ENCODE measurements at regions not wholly inside any gene's neighbourhood (a gene's known extent, or its start where the extent isn't known, plus 50 kb on each side); places are given as distances from the start of the nearest gene placed in this dataset.

DNA sequence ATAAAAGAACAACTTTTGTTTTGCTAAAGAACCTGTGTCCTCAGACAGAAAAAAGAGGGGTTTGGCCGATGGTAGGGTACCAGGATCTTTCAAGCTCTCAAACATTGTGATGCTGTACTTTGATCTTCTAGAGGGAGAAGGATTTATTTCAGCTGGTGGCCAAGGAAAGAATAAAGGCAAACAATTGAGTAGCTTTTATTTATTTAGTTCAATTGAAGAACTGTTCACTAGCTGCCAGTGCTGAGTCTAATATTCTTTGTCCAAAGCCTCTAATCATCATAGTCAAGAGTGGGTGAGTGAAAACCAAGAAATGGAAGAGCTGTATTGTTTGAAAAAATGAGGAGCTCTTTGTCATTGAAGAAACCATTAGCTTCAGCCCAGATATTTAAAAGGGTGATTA lies 138.4 kb downstream of the FAT3 start:
- Mint-ChIP-seq H3K4me3 (no peak overlapping the region), H3K36me3 (ENCODE audit: low read depth) (no peaks in the 10 kb centered on the region), H3K27me3 (ENCODE audit: low read depth) (no peaks in the 10 kb centered on the region), H3K27ac (no peak overlapping the region), H3K9me3 (ENCODE audit: insufficient read depth) (no peaks in the 10 kb centered on the region), H3K4me1 (ENCODE audit: low read depth) (no peaks in the 10 kb centered on the region)
- ChIA-PET POLR2A (no interaction called here), CTCF (no interaction called here)
- no peak for ATAC-seq
- no peak for DNase-seq

DNA sequence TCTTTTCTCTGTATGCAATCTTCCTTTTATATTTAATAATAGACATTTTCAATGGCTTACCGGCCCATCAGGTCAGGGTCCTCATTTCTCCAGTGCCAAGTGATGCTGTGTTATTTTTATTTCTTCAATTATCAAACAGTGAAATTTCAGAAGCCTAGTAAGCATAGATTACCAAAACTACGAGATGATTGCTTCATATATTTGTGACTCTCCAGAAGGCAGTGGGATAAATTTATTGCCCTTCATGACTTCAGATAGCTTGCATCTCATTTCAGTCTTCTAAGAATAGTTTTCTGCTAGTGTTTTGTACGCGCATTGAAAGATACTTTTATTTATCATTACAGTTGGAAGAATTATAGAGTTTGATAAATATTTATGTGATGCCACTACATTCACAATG lies 139.6 kb downstream of the FAT3 start:
- no peaks in the 10 kb centered on the region for H3K4me1 Mint-ChIP-seq (ENCODE audit: low read depth)
- POLR2A ChIA-PET, result no interaction called here
- no peak overlapping the region for H3K27ac Mint-ChIP-seq
- ATAC-seq (no peak), DNase-seq (no peak)
- no peaks in the 10 kb centered on the region for H3K27me3 Mint-ChIP-seq (ENCODE audit: low read depth)
- H3K36me3 Mint-ChIP-seq (ENCODE audit: low read depth), result no peaks in the 10 kb centered on the region
- H3K4me3 Mint-ChIP-seq, result no peak overlapping the region
- no peaks in the 10 kb centered on the region for H3K9me3 Mint-ChIP-seq (ENCODE audit: insufficient read depth)
- CTCF ChIA-PET, result no interaction called here

DNA sequence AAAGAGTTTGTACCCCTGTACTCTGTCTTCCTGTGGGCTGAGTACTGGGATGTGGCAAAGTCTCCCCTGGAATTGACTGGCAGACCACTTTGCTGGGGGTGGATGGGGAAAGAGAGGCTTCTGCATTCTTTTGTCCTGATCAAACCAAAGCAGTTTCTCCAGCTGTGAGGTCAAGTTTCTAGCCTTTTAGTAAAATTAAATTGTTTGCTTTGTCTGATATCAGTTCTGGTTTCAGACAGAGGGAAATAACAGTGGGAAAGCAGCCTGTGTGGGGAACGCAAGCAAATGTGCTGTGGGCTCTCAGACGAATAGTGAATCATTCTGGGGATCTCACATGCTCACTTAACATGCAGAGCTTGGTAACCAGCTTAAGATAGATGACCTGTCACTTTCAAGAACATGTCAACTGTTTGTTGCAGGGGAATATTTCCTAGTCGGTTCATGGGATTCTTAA lies 151.6 kb downstream of the FAT3 start:
- no peaks in the 10 kb centered on the region for H3K36me3 Mint-ChIP-seq (ENCODE audit: low read depth)
- no peaks in the 10 kb centered on the region for H3K4me1 Mint-ChIP-seq (ENCODE audit: low read depth)
- ATAC-seq, result no peak
- DNase-seq, result no peak
- no peaks in the 10 kb centered on the region for H3K9me3 Mint-ChIP-seq (ENCODE audit: insufficient read depth)
- H3K4me3 Mint-ChIP-seq, result no peak overlapping the region
- ChIA-PET POLR2A (no interaction called here), CTCF (no interaction called here)
- H3K27me3 Mint-ChIP-seq (ENCODE audit: low read depth), result no peaks in the 10 kb centered on the region
- no peak overlapping the region for H3K27ac Mint-ChIP-seq

DNA sequence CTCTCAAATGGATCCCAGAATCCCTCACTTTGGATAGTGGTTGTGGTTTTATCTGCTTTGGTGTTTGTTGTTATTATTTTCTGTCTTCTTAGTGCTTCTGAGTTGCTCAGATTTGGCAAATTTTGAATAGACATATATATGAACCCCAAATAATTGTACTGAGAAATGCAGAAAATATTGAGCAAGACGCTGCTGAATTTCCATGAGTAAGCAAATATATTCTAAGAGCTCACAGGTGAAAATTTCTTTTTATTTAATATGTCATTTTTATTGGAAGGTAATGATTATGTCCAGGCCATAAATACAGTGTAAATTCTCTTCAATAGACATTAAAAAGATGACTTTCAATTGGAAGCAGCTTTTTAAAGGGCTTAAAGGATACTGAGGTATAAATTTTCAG lies 152.1 kb downstream of the FAT3 start:
- Mint-ChIP-seq H3K36me3 (ENCODE audit: low read depth) (no peaks in the 10 kb centered on the region), H3K4me3 (no peak overlapping the region), H3K27ac (no peak overlapping the region), H3K9me3 (ENCODE audit: insufficient read depth) (no peaks in the 10 kb centered on the region), H3K27me3 (ENCODE audit: low read depth) (no peaks in the 10 kb centered on the region), H3K4me1 (ENCODE audit: low read depth) (no peaks in the 10 kb centered on the region)
- DNase-seq, result no peak
- CTCF ChIA-PET, result no interaction called here
- POLR2A ChIA-PET, result no interaction called here
- ATAC-seq, result no peak

DNA sequence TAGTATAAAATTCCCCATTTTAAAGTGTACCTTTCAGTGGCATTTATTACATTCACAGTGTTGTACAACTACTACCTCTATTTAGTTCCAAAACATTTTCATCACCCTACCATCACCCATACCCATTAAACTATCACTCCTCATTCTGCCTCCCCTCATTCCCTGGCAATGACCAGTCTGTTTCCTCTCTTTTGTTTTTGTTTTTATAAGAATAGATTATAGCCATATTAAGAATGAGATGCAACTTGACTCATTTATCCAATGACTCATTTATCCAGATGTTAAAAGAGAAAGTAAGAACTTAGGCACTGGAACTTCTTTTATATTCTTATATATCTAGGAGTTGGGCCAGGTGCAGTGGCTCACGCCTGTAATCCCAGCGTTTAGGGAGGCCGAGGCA lies 156.3 kb downstream of the FAT3 start:
- CTCF ChIA-PET, result no interaction called here
- no peak for ATAC-seq
- no peaks in the 10 kb centered on the region for H3K4me1 Mint-ChIP-seq (ENCODE audit: low read depth)
- H3K9me3 Mint-ChIP-seq (ENCODE audit: insufficient read depth), result no peaks in the 10 kb centered on the region
- H3K36me3 Mint-ChIP-seq (ENCODE audit: low read depth), result no peaks in the 10 kb centered on the region
- DNase-seq, result no peak
- H3K4me3 Mint-ChIP-seq, result no peak overlapping the region
- POLR2A ChIA-PET, result no interaction called here
- H3K27me3 Mint-ChIP-seq (ENCODE audit: low read depth), result no peaks in the 10 kb centered on the region
- no peak overlapping the region for H3K27ac Mint-ChIP-seq

DNA sequence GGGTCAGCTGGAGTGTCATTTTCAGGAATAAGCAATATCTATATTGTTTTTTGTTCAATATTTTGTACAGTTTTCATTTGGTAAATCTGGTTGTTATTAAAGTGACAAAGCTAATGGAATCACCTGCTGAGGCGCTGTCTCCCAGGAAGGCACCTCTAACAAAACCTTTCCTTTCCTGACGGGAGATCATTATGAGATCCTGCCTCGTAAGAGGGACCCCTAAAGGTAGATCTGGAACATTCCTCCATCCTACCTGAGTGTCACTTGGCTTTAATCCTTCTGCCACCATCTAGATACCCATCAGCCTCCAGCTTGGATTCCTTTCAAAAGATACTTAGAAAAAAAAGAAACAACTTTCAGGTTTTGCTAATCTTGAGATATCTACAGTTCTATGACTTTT lies 157.7 kb downstream of the FAT3 start:
- no peak overlapping the region for H3K27ac Mint-ChIP-seq
- ChIA-PET POLR2A (no interaction called here), CTCF (no interaction called here)
- DNase-seq (no peak), ATAC-seq (no peak)
- no peaks in the 10 kb centered on the region for H3K9me3 Mint-ChIP-seq (ENCODE audit: insufficient read depth)
- no peak overlapping the region for H3K4me3 Mint-ChIP-seq
- H3K4me1 Mint-ChIP-seq (ENCODE audit: low read depth), result no peaks in the 10 kb centered on the region
- no peaks in the 10 kb centered on the region for H3K27me3 Mint-ChIP-seq (ENCODE audit: low read depth)
- H3K36me3 Mint-ChIP-seq (ENCODE audit: low read depth), result no peaks in the 10 kb centered on the region

DNA sequence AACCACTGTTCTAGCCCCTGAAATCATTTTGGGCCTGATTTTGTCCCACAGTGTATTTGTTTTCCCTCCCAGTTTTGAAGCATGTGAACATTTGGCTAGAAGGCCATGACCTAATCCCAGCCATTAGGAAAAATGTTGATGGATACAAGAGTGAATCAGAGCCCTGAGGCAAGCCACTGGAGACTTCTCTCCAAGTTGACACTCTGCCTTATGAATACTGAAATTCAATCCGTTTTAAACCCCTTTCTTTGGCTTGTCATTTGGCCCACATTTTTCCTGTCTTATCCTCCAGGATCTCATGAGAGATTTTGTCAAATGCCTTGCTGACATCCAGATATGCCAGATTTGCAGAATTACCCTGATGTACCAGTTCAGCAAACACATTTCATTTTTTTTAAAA lies 158.8 kb downstream of the FAT3 start:
- Mint-ChIP-seq H3K4me1 (ENCODE audit: low read depth) (no peaks in the 10 kb centered on the region), H3K36me3 (ENCODE audit: low read depth) (no peaks in the 10 kb centered on the region), H3K27ac (no peak overlapping the region), H3K27me3 (ENCODE audit: low read depth) (no peaks in the 10 kb centered on the region), H3K4me3 (no peak overlapping the region), H3K9me3 (ENCODE audit: insufficient read depth) (no peaks in the 10 kb centered on the region)
- POLR2A ChIA-PET, result no interaction called here
- CTCF ChIA-PET, result no interaction called here
- DNase-seq, result no peak
- no peak for ATAC-seq

DNA sequence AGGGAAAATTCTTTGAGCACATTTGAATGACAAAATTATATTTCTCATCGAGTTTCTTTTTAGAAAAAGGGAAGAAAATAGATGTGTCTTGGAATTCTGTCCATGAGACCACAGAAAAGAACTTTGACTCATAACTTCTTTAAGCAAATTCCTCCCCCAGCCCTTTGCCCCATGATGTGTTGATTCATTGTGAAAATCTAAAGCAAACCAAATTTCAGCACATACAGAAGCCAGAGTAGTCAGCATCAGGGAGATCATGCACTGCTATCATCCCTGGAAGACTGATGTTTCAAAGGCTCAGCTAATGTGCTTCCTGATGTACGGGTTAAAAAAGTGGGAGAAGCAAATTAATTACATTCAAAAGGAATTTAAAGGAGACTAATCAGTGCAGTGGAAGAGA lies 159.7 kb downstream of the FAT3 start:
- CTCF ChIA-PET, result no interaction called here
- DNase-seq (no peak), ATAC-seq (no peak)
- no peaks in the 10 kb centered on the region for H3K27me3 Mint-ChIP-seq (ENCODE audit: low read depth)
- no peaks in the 10 kb centered on the region for H3K36me3 Mint-ChIP-seq (ENCODE audit: low read depth)
- no peaks in the 10 kb centered on the region for H3K4me1 Mint-ChIP-seq (ENCODE audit: low read depth)
- H3K9me3 Mint-ChIP-seq (ENCODE audit: insufficient read depth), result no peaks in the 10 kb centered on the region
- POLR2A ChIA-PET, result no interaction called here
- no peak overlapping the region for H3K27ac Mint-ChIP-seq
- H3K4me3 Mint-ChIP-seq, result no peak overlapping the region

DNA sequence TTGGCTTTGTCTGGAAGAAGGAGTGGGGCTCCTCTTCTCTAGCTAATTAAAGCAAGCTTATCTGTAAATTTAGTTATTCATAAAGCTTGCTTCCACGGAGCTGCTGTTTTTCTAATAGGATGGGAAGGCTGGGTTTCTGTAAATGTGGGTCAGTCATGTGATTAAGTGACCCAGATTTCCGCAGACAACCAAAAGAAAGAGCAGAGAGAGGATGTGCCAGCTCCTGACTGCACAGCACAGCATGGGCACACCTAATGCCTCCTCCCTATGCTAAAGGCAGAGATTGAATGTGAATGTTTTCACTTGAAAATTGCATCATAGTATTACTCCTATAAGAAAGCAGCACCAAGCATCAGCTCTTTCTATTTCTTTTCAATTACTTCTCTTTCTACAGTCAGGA lies 160.2 kb downstream of the FAT3 start:
- H3K9me3 Mint-ChIP-seq (ENCODE audit: insufficient read depth), result no peaks in the 10 kb centered on the region
- ATAC-seq (no peak), DNase-seq (no peak)
- H3K4me3 Mint-ChIP-seq, result no peak overlapping the region
- no peaks in the 10 kb centered on the region for H3K27me3 Mint-ChIP-seq (ENCODE audit: low read depth)
- H3K4me1 Mint-ChIP-seq (ENCODE audit: low read depth), result no peaks in the 10 kb centered on the region
- ChIA-PET POLR2A (no interaction called here), CTCF (no interaction called here)
- H3K27ac Mint-ChIP-seq, result no peak overlapping the region
- H3K36me3 Mint-ChIP-seq (ENCODE audit: low read depth), result no peaks in the 10 kb centered on the region

DNA sequence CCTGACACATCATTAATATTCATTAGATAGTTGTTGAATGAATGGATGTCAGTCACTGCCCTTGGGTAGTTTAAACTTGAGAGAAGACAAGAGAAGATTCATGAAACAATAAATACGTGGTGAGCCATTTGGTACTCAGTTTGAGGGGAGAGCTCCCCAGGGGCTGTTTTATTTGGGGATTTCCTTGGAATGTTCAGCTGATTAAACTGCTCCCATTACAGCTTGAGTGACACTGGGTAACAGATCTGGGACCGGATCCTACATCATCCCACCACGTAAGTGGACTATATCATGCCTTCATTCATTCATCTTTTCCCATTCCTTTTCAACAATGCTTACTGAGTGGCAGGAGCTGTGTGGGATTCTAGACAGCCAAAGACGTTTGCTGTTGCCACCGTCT lies 162.0 kb downstream of the FAT3 start:
- ATAC-seq, result no peak
- CTCF ChIA-PET, result no interaction called here
- Mint-ChIP-seq H3K4me1 (ENCODE audit: low read depth) (no peaks in the 10 kb centered on the region), H3K9me3 (ENCODE audit: insufficient read depth) (no peaks in the 10 kb centered on the region), H3K4me3 (no peak overlapping the region), H3K27ac (no peak overlapping the region), H3K36me3 (ENCODE audit: low read depth) (no peaks in the 10 kb centered on the region), H3K27me3 (ENCODE audit: low read depth) (no peaks in the 10 kb centered on the region)
- POLR2A ChIA-PET, result no interaction called here
- DNase-seq, result no peak

DNA sequence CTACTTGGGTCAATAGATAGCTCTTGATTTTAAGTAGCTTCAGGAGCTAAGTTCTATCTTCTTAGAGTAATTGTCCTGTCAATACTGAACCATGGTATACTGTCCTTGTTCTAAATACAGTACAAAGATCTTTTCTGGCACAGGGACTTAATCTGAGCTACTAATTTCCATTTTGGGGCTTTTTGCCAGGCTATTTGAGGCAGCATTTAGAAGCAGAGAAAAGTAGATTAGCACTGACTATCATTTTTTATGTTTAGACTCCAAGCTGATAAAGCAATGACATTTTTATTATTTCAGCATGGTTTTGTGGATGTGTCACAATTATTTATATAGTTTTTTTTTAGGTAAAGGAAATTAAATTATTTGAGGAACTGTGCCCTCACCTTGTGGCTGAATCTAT lies 163.2 kb downstream of the FAT3 start:
- no peak for ATAC-seq
- no peaks in the 10 kb centered on the region for H3K4me1 Mint-ChIP-seq (ENCODE audit: low read depth)
- H3K9me3 Mint-ChIP-seq (ENCODE audit: insufficient read depth), result no peaks in the 10 kb centered on the region
- no peak overlapping the region for H3K4me3 Mint-ChIP-seq
- CTCF ChIA-PET, result no interaction called here
- POLR2A ChIA-PET, result no interaction called here
- no peaks in the 10 kb centered on the region for H3K27me3 Mint-ChIP-seq (ENCODE audit: low read depth)
- DNase-seq, result no peak
- no peak overlapping the region for H3K27ac Mint-ChIP-seq
- H3K36me3 Mint-ChIP-seq (ENCODE audit: low read depth), result no peaks in the 10 kb centered on the region

DNA sequence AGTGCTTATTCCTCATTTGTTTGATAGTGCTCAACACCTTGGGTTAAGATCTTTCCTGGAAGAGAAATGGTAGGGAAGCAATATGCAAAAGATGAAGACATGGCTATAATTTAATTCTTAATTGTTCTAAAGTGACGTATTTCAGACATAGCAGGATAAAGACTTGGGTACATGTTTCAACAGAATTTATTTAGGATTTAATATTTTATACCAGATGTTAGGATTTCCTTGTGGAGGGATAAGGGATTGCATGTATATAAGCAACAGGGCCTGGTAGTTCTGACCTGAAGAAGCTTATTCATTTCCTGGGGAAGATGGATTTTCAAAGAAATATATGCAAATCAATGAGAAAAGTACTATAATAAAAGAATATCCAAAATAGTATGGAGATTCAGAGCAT lies 163.8 kb downstream of the FAT3 start:
- H3K4me3 Mint-ChIP-seq, result no peak overlapping the region
- H3K36me3 Mint-ChIP-seq (ENCODE audit: low read depth), result no peaks in the 10 kb centered on the region
- POLR2A ChIA-PET, result no interaction called here
- ATAC-seq (no peak), DNase-seq (no peak)
- H3K27ac Mint-ChIP-seq, result no peak overlapping the region
- no peaks in the 10 kb centered on the region for H3K9me3 Mint-ChIP-seq (ENCODE audit: insufficient read depth)
- no peaks in the 10 kb centered on the region for H3K27me3 Mint-ChIP-seq (ENCODE audit: low read depth)
- H3K4me1 Mint-ChIP-seq (ENCODE audit: low read depth), result no peaks in the 10 kb centered on the region
- CTCF ChIA-PET, result no interaction called here

DNA sequence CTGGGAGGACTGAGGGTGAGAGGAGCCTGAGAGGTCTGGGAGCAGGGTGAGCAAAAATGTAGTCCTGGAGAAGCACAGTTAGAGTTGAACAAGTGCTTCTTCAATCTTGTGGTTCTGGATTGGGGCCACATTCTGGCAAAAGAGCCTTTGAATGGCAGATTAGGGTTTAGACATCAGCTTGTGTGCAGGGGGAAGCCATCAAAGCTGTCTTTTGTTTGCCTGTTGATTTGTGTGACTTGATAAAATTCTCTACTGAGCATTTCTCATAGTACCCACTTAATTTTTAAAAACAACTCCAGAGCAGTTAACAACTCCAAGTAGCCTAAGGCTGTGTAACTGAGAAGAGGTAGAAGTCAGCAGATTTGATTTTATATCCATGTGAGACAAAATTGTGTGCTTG lies 166.2 kb downstream of the FAT3 start:
- no peak for ATAC-seq
- Mint-ChIP-seq H3K27ac (no peak overlapping the region), H3K4me1 (ENCODE audit: low read depth) (no peaks in the 10 kb centered on the region), H3K4me3 (no peak overlapping the region), H3K27me3 (ENCODE audit: low read depth) (no peaks in the 10 kb centered on the region), H3K9me3 (ENCODE audit: insufficient read depth) (no peaks in the 10 kb centered on the region), H3K36me3 (ENCODE audit: low read depth) (no peaks in the 10 kb centered on the region)
- ChIA-PET CTCF (no interaction called here), POLR2A (no interaction called here)
- DNase-seq, result no peak

DNA sequence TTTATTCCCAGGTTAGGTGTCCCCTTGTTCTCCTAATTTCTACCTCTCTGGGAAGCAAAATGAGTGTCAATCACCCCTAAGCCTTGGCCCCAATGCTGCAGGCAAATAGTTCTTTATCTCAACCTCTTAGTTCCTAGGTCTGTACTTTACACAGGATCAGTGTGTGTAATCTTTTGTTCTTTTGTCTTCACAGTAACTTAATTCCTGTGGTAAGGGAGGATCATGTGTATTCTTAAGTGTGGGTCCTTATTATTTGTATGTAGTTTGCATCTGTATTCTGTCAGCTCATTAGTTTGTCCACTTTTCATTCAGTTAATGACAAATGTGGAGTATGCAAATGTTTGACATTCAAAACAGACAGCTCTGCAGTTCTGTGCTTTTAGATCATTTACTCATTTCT lies 166.7 kb downstream of the FAT3 start:
- H3K4me1 Mint-ChIP-seq (ENCODE audit: low read depth), result no peaks in the 10 kb centered on the region
- ATAC-seq, result no peak
- ChIA-PET POLR2A (no interaction called here), CTCF (no interaction called here)
- H3K36me3 Mint-ChIP-seq (ENCODE audit: low read depth), result no peaks in the 10 kb centered on the region
- DNase-seq, result no peak
- no peaks in the 10 kb centered on the region for H3K9me3 Mint-ChIP-seq (ENCODE audit: insufficient read depth)
- H3K27ac Mint-ChIP-seq, result no peak overlapping the region
- H3K27me3 Mint-ChIP-seq (ENCODE audit: low read depth), result no peaks in the 10 kb centered on the region
- H3K4me3 Mint-ChIP-seq, result no peak overlapping the region

Measured in activated CD8-positive, alpha-beta T cell treated with anti-CD3 and anti-CD28 coated beads, Interleukin-2, amount 10 ng/mL, durations not matched to agents 7 days and 5 days (primary cell).